ENCODE measurements at regions not wholly inside any gene's neighbourhood (a gene's known extent, or its start where the extent isn't known, plus 50 kb on each side); places are given as distances from the start of the nearest gene placed in this dataset.

DNA sequence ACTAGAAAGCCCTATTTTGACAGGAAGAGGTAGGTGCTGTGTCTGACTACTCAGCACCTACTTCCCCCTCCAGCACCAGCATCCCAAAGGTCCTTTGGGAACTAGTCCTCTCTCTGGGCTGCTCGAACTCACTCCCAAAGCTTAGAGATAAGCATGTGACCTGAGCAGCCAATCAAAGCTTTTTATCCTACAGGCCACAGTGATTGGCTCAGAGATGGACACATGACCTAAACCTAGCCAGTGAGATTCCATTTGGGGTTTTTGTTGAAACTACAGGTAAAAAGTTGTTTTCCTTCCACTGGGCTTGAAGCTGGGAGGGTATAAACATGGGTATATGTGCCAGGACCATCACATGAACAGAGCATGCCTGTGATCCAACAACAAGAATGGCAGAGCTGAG is 186.5 kb upstream of the PPP2R3A start:
- H3K9me3 Mint-ChIP-seq (ENCODE audit: unreplicated experiment) = peaks cover 3% of the 10 kb centered on the region

DNA sequence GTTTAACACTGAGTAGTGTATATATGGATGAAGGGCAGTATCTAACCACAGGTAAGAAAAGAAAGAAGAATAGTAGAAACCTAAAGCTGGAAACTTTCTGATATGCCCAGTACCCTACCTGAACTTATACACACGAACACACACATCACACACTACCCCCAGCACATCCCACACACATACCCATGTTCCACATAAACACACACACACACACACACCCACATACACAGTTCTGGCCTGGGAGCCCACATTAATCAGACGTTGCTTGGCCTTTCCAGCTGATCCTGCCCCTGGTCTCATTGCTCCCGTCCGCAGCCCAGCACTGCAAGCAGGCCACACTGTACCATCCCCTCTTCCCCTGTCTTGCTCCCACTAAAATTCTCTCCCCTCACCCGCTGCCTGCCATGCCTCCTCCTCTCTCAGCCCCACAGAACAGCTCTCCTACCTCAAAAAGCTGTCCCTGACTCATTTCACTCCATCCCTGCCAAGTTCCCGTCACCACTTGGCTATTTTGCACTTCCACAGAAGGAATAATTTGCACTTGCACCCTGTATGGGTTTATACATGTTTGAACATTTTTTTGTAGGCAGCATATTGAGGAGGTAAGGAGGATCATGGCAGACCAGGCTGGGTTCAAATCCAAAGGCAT is 185.8 kb upstream of the PPP2R3A start:
- no peak for DNase-seq (ENCODE audit: extremely low spot score, unreplicated experiment)
- H3K27me3 Mint-ChIP-seq (ENCODE audit: unreplicated experiment) = no peaks in the 10 kb centered on the region
- no peaks in the 10 kb centered on the region for H3K4me1 Mint-ChIP-seq (ENCODE audit: unreplicated experiment)
- H3K9me3 Mint-ChIP-seq (ENCODE audit: unreplicated experiment) = peaks cover 3% of the 10 kb centered on the region
- H3K27ac Mint-ChIP-seq (ENCODE audit: unreplicated experiment) = no peak overlapping the region
- TF ChIP-seq, protein P1, sequence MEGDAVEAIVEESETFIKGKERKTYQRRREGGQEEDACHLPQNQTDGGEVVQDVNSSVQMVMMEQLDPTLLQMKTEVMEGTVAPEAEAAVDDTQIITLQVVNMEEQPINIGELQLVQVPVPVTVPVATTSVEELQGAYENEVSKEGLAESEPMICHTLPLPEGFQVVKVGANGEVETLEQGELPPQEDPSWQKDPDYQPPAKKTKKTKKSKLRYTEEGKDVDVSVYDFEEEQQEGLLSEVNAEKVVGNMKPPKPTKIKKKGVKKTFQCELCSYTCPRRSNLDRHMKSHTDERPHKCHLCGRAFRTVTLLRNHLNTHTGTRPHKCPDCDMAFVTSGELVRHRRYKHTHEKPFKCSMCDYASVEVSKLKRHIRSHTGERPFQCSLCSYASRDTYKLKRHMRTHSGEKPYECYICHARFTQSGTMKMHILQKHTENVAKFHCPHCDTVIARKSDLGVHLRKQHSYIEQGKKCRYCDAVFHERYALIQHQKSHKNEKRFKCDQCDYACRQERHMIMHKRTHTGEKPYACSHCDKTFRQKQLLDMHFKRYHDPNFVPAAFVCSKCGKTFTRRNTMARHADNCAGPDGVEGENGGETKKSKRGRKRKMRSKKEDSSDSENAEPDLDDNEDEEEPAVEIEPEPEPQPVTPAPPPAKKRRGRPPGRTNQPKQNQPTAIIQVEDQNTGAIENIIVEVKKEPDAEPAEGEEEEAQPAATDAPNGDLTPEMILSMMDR (IDR thresholded peaks at IDR 0.05) = no peak
- H3K4me3 Mint-ChIP-seq (ENCODE audit: unreplicated experiment) = no peak overlapping the region
- H3K36me3 Mint-ChIP-seq (ENCODE audit: unreplicated experiment) = no peaks in the 10 kb centered on the region

More for the DNA sequence above, 186.5 kb upstream of the PPP2R3A start:
- H3K4me1 Mint-ChIP-seq (ENCODE audit: unreplicated experiment) = no peaks in the 10 kb centered on the region
- no peak for DNase-seq (ENCODE audit: extremely low spot score, unreplicated experiment)
- no peak overlapping the region for H3K27ac Mint-ChIP-seq (ENCODE audit: unreplicated experiment)
- H3K36me3 Mint-ChIP-seq (ENCODE audit: unreplicated experiment) = no peaks in the 10 kb centered on the region
- H3K4me3 Mint-ChIP-seq (ENCODE audit: unreplicated experiment) = no peak overlapping the region
- no peaks in the 10 kb centered on the region for H3K27me3 Mint-ChIP-seq (ENCODE audit: unreplicated experiment)
- TF ChIP-seq, protein P1 (IDR thresholded peaks at IDR 0.05) = no peak

DNA sequence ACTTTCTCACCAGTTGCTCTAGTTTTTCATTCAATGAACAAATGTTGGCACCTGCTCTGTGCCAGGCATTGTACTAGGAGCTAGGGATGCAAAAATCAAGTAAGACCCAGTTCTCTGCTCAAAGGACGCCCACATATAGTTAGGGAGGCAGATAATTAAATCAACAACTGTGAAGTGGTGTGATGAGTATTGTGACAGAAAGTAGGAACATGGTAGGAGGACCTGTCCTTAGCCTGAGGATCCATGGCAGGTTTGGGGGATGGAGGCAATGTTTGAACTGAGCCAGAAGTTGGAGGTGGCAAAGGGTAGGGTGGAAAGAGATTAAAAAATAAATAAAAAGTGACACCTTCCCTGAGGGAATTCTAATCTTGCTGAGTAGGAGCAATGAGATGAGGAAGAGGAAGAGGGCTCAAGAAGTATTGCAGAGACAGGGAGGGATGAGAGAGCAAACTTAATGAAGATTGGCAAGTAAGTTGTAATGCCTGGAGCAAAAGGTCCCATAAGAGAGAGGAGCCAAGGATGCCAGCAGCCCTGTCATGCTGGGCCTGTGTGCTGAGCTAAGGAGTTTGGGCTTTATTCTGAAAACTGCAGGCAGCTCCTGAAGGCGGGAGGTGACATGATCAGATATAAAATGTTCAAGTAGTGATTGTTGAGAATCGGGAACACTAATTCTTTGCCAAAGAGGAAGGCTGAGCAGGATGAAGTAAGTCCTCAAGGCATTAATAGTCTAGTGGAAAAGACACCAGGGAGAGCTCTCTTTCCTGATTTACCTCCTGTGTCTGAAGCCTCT is 184.3 kb upstream of the PPP2R3A start:
- Mint-ChIP-seq H3K27me3 (ENCODE audit: unreplicated experiment) (no peaks in the 10 kb centered on the region), H3K36me3 (ENCODE audit: unreplicated experiment) (no peaks in the 10 kb centered on the region), H3K27ac (ENCODE audit: unreplicated experiment) (no peak overlapping the region), H3K4me1 (ENCODE audit: unreplicated experiment) (no peaks in the 10 kb centered on the region), H3K9me3 (ENCODE audit: unreplicated experiment) (peaks cover 2% of the 10 kb centered on the region), H3K4me3 (ENCODE audit: unreplicated experiment) (no peak overlapping the region)
- no peak for DNase-seq (ENCODE audit: extremely low spot score, unreplicated experiment)
- TF ChIP-seq, protein P1 (IDR thresholded peaks at IDR 0.05) = no peak

DNA sequence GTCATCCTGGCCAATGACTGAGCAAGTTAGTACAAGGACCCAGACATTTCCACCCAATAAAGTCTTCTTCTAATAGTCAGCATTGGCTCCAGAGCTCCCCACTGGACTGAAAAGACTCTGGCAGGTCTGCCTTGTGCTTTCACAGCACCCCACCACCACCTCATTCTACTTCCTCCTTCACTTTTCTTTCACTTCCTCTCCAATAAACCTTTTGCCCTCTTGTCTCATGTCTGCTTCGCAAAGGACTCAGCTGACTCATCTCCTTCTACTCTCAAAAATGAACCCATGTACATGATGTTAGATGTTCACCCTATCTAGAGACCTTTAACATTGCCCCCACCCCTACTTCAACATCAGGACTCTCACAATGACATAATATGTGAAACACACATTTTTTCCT is 181.0 kb upstream of the PPP2R3A start:
- Mint-ChIP-seq H3K4me3 (ENCODE audit: unreplicated experiment) (no peak overlapping the region), H3K4me1 (ENCODE audit: unreplicated experiment) (no peaks in the 10 kb centered on the region), H3K27ac (ENCODE audit: unreplicated experiment) (no peak overlapping the region), H3K9me3 (ENCODE audit: unreplicated experiment) (no peaks in the 10 kb centered on the region), H3K27me3 (ENCODE audit: unreplicated experiment) (no peaks in the 10 kb centered on the region), H3K36me3 (ENCODE audit: unreplicated experiment) (no peaks in the 10 kb centered on the region)
- no peak for DNase-seq (ENCODE audit: extremely low spot score, unreplicated experiment)
- TF ChIP-seq, protein P1 (IDR thresholded peaks at IDR 0.05) = no peak

DNA sequence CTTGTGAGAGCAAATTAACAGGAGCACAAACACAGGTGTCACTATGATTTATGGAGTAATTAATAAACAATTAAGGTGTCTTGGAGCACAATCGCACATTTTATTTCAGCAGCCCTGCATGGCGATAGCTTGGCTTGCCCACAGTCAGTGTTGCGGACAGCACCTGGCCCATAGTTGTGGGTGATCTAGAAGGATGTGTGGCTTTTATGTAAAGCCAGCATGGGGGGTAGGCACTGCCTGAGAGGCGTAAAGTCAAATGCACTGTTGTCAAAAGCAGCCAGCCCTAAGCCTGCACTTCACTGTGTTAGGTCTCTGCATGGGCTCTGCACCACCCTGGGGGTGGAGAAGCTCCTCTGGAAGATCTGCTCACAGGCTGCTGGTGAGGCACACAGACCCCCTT is 177.4 kb upstream of the PPP2R3A start:
- H3K27ac Mint-ChIP-seq (ENCODE audit: unreplicated experiment) = no peak overlapping the region
- no peak for DNase-seq (ENCODE audit: extremely low spot score, unreplicated experiment)
- TF ChIP-seq, protein P1 (IDR thresholded peaks at IDR 0.05) = no peak

More for the DNA sequence above, 177.4 kb upstream of the PPP2R3A start:
- Mint-ChIP-seq H3K27me3 (ENCODE audit: unreplicated experiment) (no peaks in the 10 kb centered on the region), H3K4me1 (ENCODE audit: unreplicated experiment) (no peaks in the 10 kb centered on the region), H3K4me3 (ENCODE audit: unreplicated experiment) (no peak overlapping the region), H3K36me3 (ENCODE audit: unreplicated experiment) (no peaks in the 10 kb centered on the region), H3K9me3 (ENCODE audit: unreplicated experiment) (peaks cover 6% of the 10 kb centered on the region)

All from osteocyte (in vitro differentiated cells).